NCI-H2227 treated with DMSO at 0.1 percent for 48 hours (cell line): ENCODE measurements at regions not wholly inside any gene's neighbourhood (a gene's known extent, or its start where the extent isn't known, plus 50 kb on each side); places are given as distances from the start of the nearest gene placed in this dataset.
A peak's percentile ranks its signal among the peaks of the same experiment; 100 is the strongest.

ENCODE experiments used
- DNase-seq: peaks from one replicate; lab custom pipeline; 2025; lab: John Stamatoyannopoulos, UW

- peak; percentile 59 for DNase-seq
Measured at GRCh38 chr17:33475594-33475993, 182.5 kb upstream of the ASIC2 start.

GRCh38 chr17:33481652-33482051 is 188.6 kb upstream of the ASIC2 start:
- DNase-seq = no peak

DNA sequence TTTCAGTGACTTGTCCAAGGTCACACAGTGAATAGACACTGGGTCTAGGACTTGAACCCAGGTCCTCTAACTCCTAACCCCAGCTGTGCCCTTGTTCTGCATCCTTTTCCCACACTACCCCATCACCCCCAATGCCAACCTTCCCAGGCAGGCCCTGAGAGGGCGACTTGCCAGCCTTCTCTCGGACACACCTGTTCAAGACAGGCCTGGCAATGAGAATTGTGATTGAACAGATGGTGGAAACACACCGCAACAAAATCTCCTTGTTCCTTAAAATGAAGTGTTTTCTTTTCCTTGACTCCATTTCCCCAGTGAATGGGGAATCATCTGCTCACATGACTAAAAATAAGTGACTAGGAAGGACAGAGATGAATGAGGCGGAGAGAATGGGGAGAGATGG is 189.5 kb upstream of the ASIC2 start:
- no peak for DNase-seq

DNA sequence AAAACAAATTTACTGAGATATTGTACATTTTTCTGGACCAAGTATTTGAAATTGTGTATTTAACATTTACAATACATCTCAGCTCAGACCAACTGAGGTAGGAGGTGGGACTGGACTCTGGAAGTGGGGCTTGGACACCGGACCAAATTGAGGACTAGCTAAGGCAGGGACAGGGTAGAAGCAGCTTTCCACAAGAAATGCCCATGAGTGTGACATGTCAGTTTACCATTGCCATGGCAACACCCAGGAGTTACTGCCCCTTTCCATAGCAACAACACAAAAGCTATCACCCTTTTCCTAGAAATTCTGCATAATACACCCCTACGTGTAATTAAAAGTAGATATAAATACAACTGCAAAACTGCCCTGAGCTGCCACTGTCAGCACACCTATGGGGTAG is 191.5 kb upstream of the ASIC2 start:
- DNase-seq = no peak

DNA sequence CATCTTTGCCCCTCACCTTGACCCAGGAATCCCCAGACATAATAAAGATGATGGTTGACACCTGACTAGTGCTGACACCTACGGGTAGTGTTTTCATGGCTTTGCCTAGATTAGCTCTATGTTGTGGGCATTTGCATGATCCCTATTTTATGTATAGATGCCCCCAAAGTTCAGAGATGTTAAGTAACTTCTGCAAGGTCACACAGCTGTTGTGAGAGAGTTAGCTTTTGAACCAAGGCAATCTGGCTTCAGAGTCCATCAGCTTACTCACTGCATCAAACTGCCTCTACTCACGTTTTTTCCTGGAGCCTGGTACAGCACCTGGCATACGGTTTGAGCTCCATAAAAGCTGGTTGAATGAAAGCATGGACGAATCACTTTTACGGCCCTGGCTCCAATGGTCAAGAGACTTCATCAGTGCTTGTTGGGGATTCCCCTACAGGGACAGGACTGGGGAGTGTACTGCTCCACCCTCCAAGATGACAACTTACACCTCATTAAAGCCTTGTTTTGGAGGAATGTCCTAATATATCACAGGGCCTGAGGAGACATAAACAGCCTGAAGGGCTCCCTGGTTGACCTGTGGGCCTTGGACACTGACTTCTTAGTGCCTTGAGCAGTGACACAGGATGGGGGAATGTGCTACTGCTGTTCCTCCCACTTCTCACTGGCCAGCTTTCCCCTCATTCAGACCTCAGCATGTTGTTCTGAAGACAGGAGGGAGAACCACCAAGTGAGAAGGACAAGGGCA is 193.2 kb upstream of the ASIC2 start:
- DNase-seq = no peak

DNA sequence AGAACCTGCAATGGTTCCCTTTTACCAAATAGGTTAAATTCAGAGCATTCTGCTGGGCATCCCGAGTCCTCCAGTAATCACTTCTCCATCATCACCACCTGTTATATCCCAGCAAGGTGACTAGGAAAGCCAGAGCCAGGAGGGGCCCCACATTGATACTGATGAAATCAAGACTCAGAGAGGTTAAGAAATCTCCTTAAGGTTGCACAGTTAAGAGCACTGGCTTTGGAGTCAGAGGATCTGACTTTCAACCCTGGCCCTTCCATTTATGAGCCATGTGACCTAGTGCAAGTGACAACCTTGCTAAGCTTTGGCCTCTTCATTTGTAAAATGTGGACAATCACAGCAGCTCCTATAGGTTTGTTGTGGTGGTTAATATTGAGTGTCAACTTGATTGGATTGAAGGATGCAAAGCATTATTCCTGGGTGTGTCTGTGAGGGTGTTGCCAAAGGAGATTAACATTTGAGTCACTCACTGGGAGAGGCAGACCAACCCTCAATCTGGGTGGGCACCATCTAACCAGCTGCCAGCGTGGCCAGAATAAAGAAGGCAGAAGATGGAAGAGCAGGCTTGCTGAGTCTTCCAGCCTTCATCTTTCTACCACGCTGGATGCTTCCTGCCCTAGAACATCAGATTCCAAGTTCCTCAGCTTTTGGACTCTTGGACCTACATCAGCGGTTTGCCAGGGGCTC is 194.2 kb upstream of the ASIC2 start:
- DNase-seq = no peak

DNA sequence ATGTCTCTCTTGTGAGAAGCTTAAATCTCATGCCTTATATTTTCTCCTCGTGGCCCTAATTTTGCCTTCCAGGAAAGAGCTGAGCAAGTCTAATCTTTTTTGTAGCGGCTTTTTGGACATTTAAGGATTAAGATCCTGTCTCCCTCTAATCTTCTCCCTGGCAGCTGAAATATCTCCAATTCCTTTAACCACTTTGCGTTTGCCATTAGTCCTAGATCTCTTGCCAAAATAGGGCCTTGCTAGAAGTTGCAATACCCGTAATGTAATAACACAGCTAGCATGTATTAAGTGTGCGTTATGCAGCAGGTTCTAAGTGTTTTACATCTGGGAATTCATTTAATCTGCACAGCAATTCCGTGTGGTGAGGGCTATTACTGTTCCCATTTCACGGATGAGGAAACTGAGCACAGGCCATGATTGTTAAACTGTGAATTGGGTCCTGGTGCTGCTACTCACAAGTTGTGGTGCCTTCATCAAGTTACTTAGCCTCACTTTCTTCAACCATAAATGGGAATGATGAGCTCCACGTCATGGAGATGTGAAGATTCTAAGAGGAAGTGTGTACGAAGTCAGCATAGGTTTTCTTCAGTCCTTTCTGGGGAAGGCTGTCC is 198.9 kb upstream of the ASIC2 start:
- no peak for DNase-seq

- DNase-seq = no peak
Measured at GRCh38 chr17:33492731-33493265, 199.7 kb upstream of the ASIC2 start.

DNA sequence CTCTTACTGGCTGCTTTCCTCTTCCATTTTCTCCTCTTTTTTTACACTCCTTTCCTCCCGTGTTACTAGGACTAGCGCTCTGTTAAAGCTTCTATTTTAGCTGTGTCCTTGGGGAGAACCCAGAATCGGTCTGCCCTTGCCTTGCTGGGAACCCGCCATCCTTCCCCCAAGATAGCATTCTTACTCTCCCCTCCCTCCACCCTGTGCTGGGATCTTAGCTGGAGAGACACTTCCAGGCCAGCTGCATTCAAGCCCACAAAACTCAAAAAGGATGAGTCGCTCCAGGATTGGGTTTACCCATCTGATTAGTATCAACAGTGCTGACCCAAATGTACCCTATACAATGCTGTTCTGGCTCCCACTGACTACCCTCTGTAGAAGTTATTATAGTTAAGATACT is 200.5 kb upstream of the ASIC2 start:
- no peak for DNase-seq

- DNase-seq = peak; percentile 18
Measured at GRCh38 chr17:33494151-33494550, 201.1 kb upstream of the ASIC2 start.

GRCh38 chr17:33497623-33498022 is 204.5 kb upstream of the ASIC2 start:
- DNase-seq = no peak

GRCh38 chr17:33498069-33498468 is 205.0 kb upstream of the ASIC2 start:
- DNase-seq = no peak

DNA sequence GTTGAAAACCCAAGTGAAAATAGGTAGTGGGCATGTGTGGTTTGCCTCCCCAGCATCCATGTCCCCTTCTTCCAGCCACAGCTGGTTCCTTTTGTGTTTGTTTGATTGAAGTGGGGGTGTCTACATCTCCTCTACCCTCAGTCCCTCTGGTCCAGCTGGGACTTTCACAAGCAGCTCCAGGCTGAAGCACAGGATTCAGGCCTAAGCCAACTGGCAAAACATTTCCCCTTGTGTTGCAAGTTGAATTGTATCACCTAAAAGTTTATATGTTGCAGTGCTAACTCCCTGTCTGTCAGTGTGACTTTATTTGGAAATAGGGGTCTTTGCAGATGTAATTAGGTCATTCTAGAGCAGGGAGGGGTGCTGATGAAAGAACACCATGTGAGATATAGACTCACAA is 205.9 kb upstream of the ASIC2 start:
- no peak for DNase-seq

DNA sequence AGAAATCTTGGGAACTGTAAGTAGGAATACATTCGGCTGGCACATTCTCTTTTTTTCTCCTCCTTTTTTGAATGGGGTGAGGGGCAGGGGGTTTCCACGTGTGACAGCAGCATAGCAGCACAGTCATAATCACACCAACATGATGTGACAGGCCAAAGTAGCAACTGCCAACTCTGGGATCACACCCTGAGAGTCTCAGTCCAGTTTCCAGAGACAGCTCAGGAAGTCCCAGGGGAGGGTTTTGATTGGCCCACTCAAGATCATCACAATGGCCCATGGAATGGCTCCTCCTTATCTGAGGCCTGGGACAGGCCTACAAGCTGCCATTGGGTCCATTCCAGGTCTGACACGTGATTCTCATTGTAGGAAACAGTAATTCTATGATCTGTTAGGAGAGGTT is 207.1 kb upstream of the ASIC2 start:
- no peak for DNase-seq

GRCh38 chr17:33501185-33501584 is 208.1 kb upstream of the ASIC2 start:
- DNase-seq = no peak

DNA sequence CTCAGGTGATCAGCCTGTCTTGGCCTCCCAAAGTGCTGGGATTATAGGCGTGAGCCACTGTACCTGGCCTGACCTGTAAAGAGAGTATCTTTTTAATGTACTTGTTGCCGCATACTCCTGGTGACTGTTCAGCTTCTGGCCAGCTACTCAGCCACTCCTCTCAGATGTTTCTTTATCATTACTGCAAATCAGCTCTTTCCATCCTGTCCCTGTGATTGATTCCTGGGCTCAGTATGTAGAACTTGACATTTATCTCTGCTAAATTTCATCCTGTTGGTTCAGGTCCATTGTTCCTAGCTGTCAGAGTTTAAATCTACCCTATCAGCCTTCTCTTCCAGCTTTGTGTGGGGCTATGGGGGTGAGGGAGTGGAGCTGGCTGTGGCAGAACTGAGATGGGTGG is 211.5 kb upstream of the ASIC2 start:
- DNase-seq = no peak

DNA sequence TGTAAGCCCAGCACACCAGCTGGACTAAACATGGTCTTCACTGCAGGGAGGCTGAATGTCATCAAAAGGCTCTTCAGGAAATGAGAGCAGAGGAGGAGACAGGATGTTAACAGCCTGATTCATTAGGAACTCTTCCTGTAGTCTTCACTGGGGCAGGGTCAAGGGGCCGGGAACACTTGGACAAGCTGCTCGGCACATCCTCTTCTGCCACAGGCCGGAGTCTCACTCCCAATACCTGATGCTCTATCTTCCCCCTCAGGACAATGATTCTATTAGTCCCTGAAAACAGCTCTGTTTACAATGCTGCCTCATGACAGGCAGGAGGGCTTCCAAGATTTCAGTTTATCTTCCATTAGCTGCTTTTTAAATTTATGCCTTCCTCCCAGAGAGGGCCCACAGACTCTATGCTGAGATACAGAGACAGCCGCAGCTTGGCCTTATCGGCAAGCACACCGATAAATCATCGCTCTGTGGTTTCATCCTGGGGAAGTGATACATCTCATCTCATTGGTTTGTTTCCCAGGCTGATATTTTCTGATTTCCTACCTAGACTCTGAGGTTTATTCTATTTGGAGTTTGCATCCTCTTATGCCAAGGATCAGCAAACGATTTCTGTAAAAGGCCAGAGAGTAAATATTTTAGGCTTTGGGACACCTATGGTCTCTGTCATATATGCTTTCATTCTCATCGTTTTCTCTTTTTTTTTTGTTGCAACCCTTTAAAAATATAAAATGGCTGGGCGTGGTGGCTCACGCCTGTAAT is 214.0 kb upstream of the ASIC2 start:
- no peak for DNase-seq

DNA sequence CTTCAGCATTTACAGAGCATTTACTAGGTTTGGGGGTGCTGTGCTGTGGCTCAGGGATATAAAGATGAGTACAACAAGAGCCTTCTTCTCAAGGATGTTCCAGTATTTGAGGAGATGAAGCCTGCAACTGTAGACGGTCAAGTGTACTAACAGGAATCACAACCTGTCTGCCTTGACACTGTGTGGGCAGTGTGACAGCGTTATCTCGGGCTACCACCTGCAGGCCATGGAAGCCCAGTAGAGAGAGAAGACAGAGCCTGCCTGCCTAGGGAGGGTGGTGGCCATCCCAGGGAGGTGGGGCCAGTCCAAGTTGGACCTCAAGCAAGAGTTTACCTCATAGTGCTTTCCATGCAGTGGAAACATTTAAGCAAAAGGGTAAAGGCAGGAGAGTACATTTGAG is 215.1 kb upstream of the ASIC2 start:
- DNase-seq = no peak

GRCh38 chr17:33509331-33509730 is 216.2 kb upstream of the ASIC2 start:
- no peak for DNase-seq

- DNase-seq = no peak
Measured at GRCh38 chr17:33511670-33512069, 218.6 kb upstream of the ASIC2 start.

DNA sequence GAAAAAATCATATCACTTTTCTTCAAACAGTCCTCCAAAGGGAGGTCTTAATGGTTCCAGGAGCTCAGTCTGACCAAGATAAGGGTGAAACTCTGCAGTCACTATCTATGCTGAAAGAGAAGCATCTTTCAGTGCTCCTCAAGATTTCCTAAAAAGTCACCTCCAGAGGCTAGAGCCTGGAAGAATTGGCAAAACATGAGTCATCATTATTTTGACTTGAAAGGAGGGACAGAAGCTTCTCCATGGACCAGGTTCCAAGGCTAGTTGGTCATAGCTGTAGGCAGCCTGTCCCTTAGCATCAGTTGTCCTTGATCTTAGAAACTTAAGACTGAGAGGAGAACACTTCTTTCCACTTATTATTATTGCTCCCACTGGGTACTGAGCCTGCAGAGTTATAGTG is 219.0 kb upstream of the ASIC2 start:
- no peak for DNase-seq

DNA sequence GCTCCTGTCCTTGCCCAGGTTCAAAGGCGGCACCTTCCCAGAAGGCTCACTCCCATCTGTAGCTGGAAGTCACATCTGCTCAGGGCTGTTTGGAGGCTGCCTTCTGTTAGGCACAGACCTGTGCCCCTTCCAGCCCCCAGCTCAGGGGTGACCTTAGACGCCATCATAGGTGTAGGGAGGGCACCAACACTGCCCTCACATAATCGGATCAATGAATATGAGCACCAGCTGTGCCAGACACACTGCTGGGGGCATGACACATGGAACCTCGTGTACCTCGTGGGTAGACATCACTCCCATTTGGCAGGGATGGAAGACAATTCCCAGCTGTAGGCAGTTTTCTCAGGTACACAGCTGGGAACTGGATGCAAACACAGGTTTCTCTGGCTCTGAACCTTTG is 220.7 kb upstream of the ASIC2 start:
- DNase-seq = no peak
